ENCODE measurements at regions not wholly inside any gene's neighbourhood (a gene's known extent, or its start where the extent isn't known, plus 50 kb on each side); places are given as distances from the start of the nearest gene placed in this dataset.

- no peaks in the 10 kb centered on the region for H3K36me3 Mint-ChIP-seq (ENCODE audit: low read depth)
- peaks cover 43% of the 10 kb centered on the region for H3K27me3 Mint-ChIP-seq (ENCODE audit: insufficient read depth)
- H3K9me3 ChIP-seq (ENCODE audit: control insufficient read depth, low read length), result no peaks in the 10 kb centered on the region
- WGBS, 2 experiments (ENCODE audit: insufficient coverage in 1 of 2, insufficient read length in 1 of 2), result 42 to 52% methylated on average over 18 to 32 of the region's 32 CpGs
- no peaks in the 10 kb centered on the region for H3K36me3 ChIP-seq (ENCODE audit: control insufficient read depth, insufficient read depth, low read length)
- DNase-seq, result peak; percentile 94
- peaks cover 20% of the 10 kb centered on the region for H3K27me3 ChIP-seq (ENCODE audit: control insufficient read depth, insufficient read depth, low read length, poor library complexity, severe bottlenecking)
- H3K9me3 Mint-ChIP-seq, result no peaks in the 10 kb centered on the region
- H3K27ac Mint-ChIP-seq, result no peak overlapping the region
- peak; percentile 98 for TF ChIP-seq CTCF (conservative IDR thresholded peaks at IDR 0.05)
- no peak overlapping the region for H3K27ac ChIP-seq (ENCODE audit: low read depth, low read length)
- no peak overlapping the region for H3K4me3 ChIP-seq (ENCODE audit: low read length)
- peaks cover 6% of the 10 kb centered on the region for H3K4me1 Mint-ChIP-seq
- H3K4me1 ChIP-seq (ENCODE audit: control insufficient read depth, insufficient read depth, low read length), result no peaks in the 10 kb centered on the region
- no peak overlapping the region for H3K9ac ChIP-seq (ENCODE audit: extremely low read depth, low read length, poor library complexity, severe bottlenecking)
- no peak overlapping the region for H3K4me3 Mint-ChIP-seq
Measured at GRCh38 chr11:69918938-69919650, 99.9 kb upstream of the FGF3 start.

GRCh38 chr11:69919659-69920344 is 100.6 kb upstream of the FGF3 start:
- DNase-seq, result peak; percentile 46
- no peaks in the 10 kb centered on the region for H3K36me3 ChIP-seq (ENCODE audit: control insufficient read depth, insufficient read depth, low read length)
- Mint-ChIP-seq H3K9me3 (no peaks in the 10 kb centered on the region), H3K4me3 (no peak overlapping the region), H3K4me1 (peaks cover 2% of the 10 kb centered on the region), H3K36me3 (ENCODE audit: low read depth) (no peaks in the 10 kb centered on the region), H3K27ac (no peak overlapping the region), H3K27me3 (ENCODE audit: insufficient read depth) (peaks cover 49% of the 10 kb centered on the region)
- H3K4me3 ChIP-seq (ENCODE audit: low read length), result no peak overlapping the region
- H3K4me1 ChIP-seq (ENCODE audit: control insufficient read depth, insufficient read depth, low read length), result no peaks in the 10 kb centered on the region
- H3K9ac ChIP-seq (ENCODE audit: extremely low read depth, low read length, poor library complexity, severe bottlenecking), result no peak overlapping the region
- no peak for TF ChIP-seq CTCF (conservative IDR thresholded peaks at IDR 0.05)
- 89 to 91% methylated on average over 1 to 3 of the region's 3 CpGs for WGBS, 2 experiments (ENCODE audit: insufficient coverage in 1 of 2, insufficient read length in 1 of 2)
- H3K27me3 ChIP-seq (ENCODE audit: control insufficient read depth, insufficient read depth, low read length, poor library complexity, severe bottlenecking), result peaks cover 20% of the 10 kb centered on the region
- no peaks in the 10 kb centered on the region for H3K9me3 ChIP-seq (ENCODE audit: control insufficient read depth, low read length)
- no peak overlapping the region for H3K27ac ChIP-seq (ENCODE audit: low read depth, low read length)

GRCh38 chr11:69920345-69921127 is 101.3 kb upstream of the FGF3 start:
- no peak overlapping the region for H3K4me3 Mint-ChIP-seq
- Histone ChIP-seq H3K36me3 (ENCODE audit: control insufficient read depth, insufficient read depth, low read length) (no peaks in the 10 kb centered on the region), H3K9ac (ENCODE audit: extremely low read depth, low read length, poor library complexity, severe bottlenecking) (no peak overlapping the region), H3K4me1 (ENCODE audit: control insufficient read depth, insufficient read depth, low read length) (no peaks in the 10 kb centered on the region), H3K9me3 (ENCODE audit: control insufficient read depth, low read length) (no peaks in the 10 kb centered on the region), H3K27ac (ENCODE audit: low read depth, low read length) (no peak overlapping the region), H3K4me3 (ENCODE audit: low read length) (no peak overlapping the region), H3K27me3 (ENCODE audit: control insufficient read depth, insufficient read depth, low read length, poor library complexity, severe bottlenecking) (peaks cover 20% of the 10 kb centered on the region)
- peak; percentile 51 for DNase-seq
- 86 to 88% methylated on average over 5 to 16 of the region's 16 CpGs for WGBS, 2 experiments (ENCODE audit: insufficient coverage in 1 of 2, insufficient read length in 1 of 2)
- H3K27me3 Mint-ChIP-seq (ENCODE audit: insufficient read depth), result peaks cover 49% of the 10 kb centered on the region
- H3K9me3 Mint-ChIP-seq, result no peaks in the 10 kb centered on the region
- TF ChIP-seq CTCF (conservative IDR thresholded peaks at IDR 0.05), result no peak
- H3K27ac Mint-ChIP-seq, result no peak overlapping the region
- H3K36me3 Mint-ChIP-seq (ENCODE audit: low read depth), result no peaks in the 10 kb centered on the region
- no peaks in the 10 kb centered on the region for H3K4me1 Mint-ChIP-seq

Measured in endodermal cell (in vitro differentiated cells).